AG10803 (cell line): ENCODE measurements at regions not wholly inside any gene's neighbourhood (a gene's known extent, or its start where the extent isn't known, plus 50 kb on each side); places are given as distances from the start of the nearest gene placed in this dataset.
A peak's percentile ranks its signal among the peaks of the same experiment; 100 is the strongest.

Experiments
- DNase-seq: peaks from one replicate; pipeline ENCODE4 v3.0.0; 2010; ENCODE audit warnings: low read depth
- H3K4me3 ChIP-seq: 2 replicates; pipeline ENCODE4 v1.5.1; 2011; ENCODE audit warnings: mild to moderate bottlenecking, low read length, control low read depth
- CTCF ChIP-seq: conservative IDR thresholded peaks from 2 replicates; pipeline ENCODE4 v1.5.1; 2011; ENCODE audit warnings: mild to moderate bottlenecking, low read length, control low read depth, inconsistent platforms

GRCh38 chr2:18495058-18495457 lies 65.4 kb downstream of the RDH14 start:
- DNase-seq: no peak
- no peak for TF ChIP-seq CTCF
- H3K4me3 ChIP-seq: no peak overlapping the region

- DNase-seq: no peak
- H3K4me3 ChIP-seq: no peak overlapping the region
Observed at GRCh38 chr2:18492721-18493120, 67.7 kb downstream of the RDH14 start.

GRCh38 chr2:18491577-18491976 lies 68.9 kb downstream of the RDH14 start:
- H3K4me3 ChIP-seq: no peak overlapping the region
- TF ChIP-seq CTCF: no peak
- DNase-seq: no peak

More at GRCh38 chr2:18492721-18493120, 67.7 kb downstream of the RDH14 start:
- no peak for TF ChIP-seq CTCF

GRCh38 chr2:18490901-18491300 lies 69.6 kb downstream of the RDH14 start:
- no peak for DNase-seq
- no peak overlapping the region for H3K4me3 ChIP-seq
- TF ChIP-seq CTCF: no peak

GRCh38 chr2:18487106-18487913 lies 73.1 kb downstream of the RDH14 start:
- TF ChIP-seq CTCF: no peak
- H3K4me3 ChIP-seq: no peak overlapping the region
- no peak for DNase-seq

GRCh38 chr2:18484625-18485024 lies 75.8 kb downstream of the RDH14 start:
- no peak for TF ChIP-seq CTCF
- no peak for DNase-seq
- no peak overlapping the region for H3K4me3 ChIP-seq

GRCh38 chr2:18483896-18484295 lies 76.6 kb downstream of the RDH14 start:
- H3K4me3 ChIP-seq: no peak overlapping the region
- peak; percentile 66 for DNase-seq
- TF ChIP-seq CTCF: no peak
